Keratinocyte (primary cell): ENCODE measurements at regions not wholly inside any gene's neighbourhood (a gene's known extent, or its start where the extent isn't known, plus 50 kb on each side); places are given as distances from the start of the nearest gene placed in this dataset.

ENCODE experiments used
- DNase-seq: peaks from one replicate; pipeline ENCODE4 v3.0.0-alpha.2; 2011; ENCODE audit warnings: low read depth, missing footprints, low spot score
- FAIRE-seq: peaks from 2 replicates; lab custom pipeline; 2011; peaks lifted over from hg19 to GRCh38; lab: Jason Lieb, UNC
- H2AFZ ChIP-seq: 2 replicates; pipeline ENCODE4 v1.6.0; 2012; ENCODE audit warnings: low read length, control low read depth, inconsistent platforms; ENCODE audit not compliant: control insufficient read depth
- H3K27ac ChIP-seq: 2 replicates; pipeline ENCODE4 v1.5.1; 2011; ENCODE audit warnings: low read length; ENCODE audit not compliant: control insufficient read depth, insufficient read depth
- H3K27me3 ChIP-seq: 3 replicates; pipeline ENCODE4 v1.6.0; 2011; ENCODE audit warnings: low read length; ENCODE audit not compliant: control insufficient read depth, insufficient read depth; ENCODE audit errors: extremely low read depth
- H3K36me3 ChIP-seq, 2 experiments: 2 replicates in 1 of 2; 3 replicates in 1 of 2; pipeline ENCODE4 v1.5.1; 2011; ENCODE audit warnings: low read length in 2 of 2, mild to moderate bottlenecking in 1 of 2; ENCODE audit not compliant: control insufficient read depth in 2 of 2, insufficient read depth in 2 of 2; ENCODE audit errors: extremely low read depth in 1 of 2
- H3K4me1 ChIP-seq: 3 replicates; pipeline ENCODE4 v1.5.1; 2011; ENCODE audit warnings: low read length; ENCODE audit not compliant: control insufficient read depth, insufficient read depth; ENCODE audit errors: extremely low read depth
- H3K4me2 ChIP-seq: 3 replicates; pipeline ENCODE4 v1.6.0; 2011; ENCODE audit warnings: low read depth, low read length; ENCODE audit not compliant: control insufficient read depth, insufficient read depth; ENCODE audit errors: extremely low read depth
- H3K4me3 ChIP-seq, 3 experiments: fragments of 200-600 bp in 1 of 3; sonication (generic) in 1 of 3; 2 replicates in 2 of 3; 3 replicates in 1 of 3; pipeline ENCODE4 v1.5.1; 2011 to 2016; ENCODE audit warnings: low read length in 3 of 3, mild to moderate bottlenecking in 3 of 3, control low read depth in 2 of 3, inconsistent platforms in 1 of 3, low read depth in 1 of 3, mixed read lengths in 1 of 3, mixed run types in 1 of 3, moderate library complexity in 1 of 3; ENCODE audit not compliant: control insufficient read depth in 2 of 3, insufficient read depth in 2 of 3; ENCODE audit errors: extremely low read depth in 1 of 3
- H3K79me2 ChIP-seq: 2 replicates; pipeline ENCODE4 v1.6.0; 2012; ENCODE audit warnings: low read length; ENCODE audit not compliant: control insufficient read depth, insufficient read depth
- H3K9ac ChIP-seq: 3 replicates; pipeline ENCODE4 v1.6.0; 2011; ENCODE audit warnings: low read length; ENCODE audit not compliant: control insufficient read depth, insufficient read depth; ENCODE audit errors: extremely low read depth
- H3K9me1 ChIP-seq: 3 replicates; pipeline ENCODE4 v1.6.0; 2011; ENCODE audit warnings: low read length; ENCODE audit not compliant: control insufficient read depth, insufficient read depth; ENCODE audit errors: extremely low read depth
- H3K9me3 ChIP-seq: 2 replicates; pipeline ENCODE4 v1.5.1; 2012; ENCODE audit warnings: low read depth, low read length; ENCODE audit not compliant: control insufficient read depth
- H4K20me1 ChIP-seq: 3 replicates; pipeline ENCODE4 v1.6.0; 2011; ENCODE audit warnings: low read length; ENCODE audit not compliant: control insufficient read depth, insufficient read depth; ENCODE audit errors: extremely low read depth
- EZH2 ChIP-seq: IDR thresholded peaks from one replicate; pipeline ENCODE4 v1.6.1; 2012; ENCODE audit warnings: inconsistent platforms, mild to moderate bottlenecking, low read length, moderate library complexity
- dilution Hi-C: fragments of 300-500 bp; cut with MboI; formaldehyde crosslinking; loops from one replicate; pipeline ENCODE4 v1.7.0; 2020; ENCODE audit warnings: low sequenced_read_pairs; ENCODE audit not compliant: extremely low pct_ligation_motif_present
- TF ChIP-seq, protein P1 (sequence below), 3 experiments: IDR thresholded peaks in 1 of 3; conservative IDR thresholded peaks in 1 of 3; optimal IDR thresholded peaks in 1 of 3; 2 replicates in 2 of 3; 3 replicates in 1 of 3; pipeline versions ENCODE3 to v1.5.1; 2011; ENCODE audit warnings: low read length in 3 of 3, mild to moderate bottlenecking in 3 of 3, moderate library complexity in 2 of 3, control low read depth in 1 of 3, inconsistent platforms in 1 of 3; ENCODE audit not compliant: insufficient read depth in 2 of 3; ENCODE audit errors: extremely low read depth in 1 of 3

GRCh38 chr5:130796032-130796431 lies 369.0 kb downstream of the HINT1 start:
- H3K27ac ChIP-seq = no peak overlapping the region
- no peaks in the 10 kb centered on the region for H3K9me1 ChIP-seq
- H3K9ac ChIP-seq = no peak overlapping the region
- no peak overlapping the region for H3K4me3 ChIP-seq
- H3K27me3 ChIP-seq = no peaks in the 10 kb centered on the region
- H3K4me1 ChIP-seq = peaks cover 6% of the 10 kb centered on the region
- no peaks in the 10 kb centered on the region for H3K79me2 ChIP-seq
- dilution Hi-C loops = no loop called here
- H2AFZ ChIP-seq = no peak overlapping the region
- no peaks in the 10 kb centered on the region for H4K20me1 ChIP-seq
- TF ChIP-seq EZH2 = no peak
- TF ChIP-seq, protein P1, sequence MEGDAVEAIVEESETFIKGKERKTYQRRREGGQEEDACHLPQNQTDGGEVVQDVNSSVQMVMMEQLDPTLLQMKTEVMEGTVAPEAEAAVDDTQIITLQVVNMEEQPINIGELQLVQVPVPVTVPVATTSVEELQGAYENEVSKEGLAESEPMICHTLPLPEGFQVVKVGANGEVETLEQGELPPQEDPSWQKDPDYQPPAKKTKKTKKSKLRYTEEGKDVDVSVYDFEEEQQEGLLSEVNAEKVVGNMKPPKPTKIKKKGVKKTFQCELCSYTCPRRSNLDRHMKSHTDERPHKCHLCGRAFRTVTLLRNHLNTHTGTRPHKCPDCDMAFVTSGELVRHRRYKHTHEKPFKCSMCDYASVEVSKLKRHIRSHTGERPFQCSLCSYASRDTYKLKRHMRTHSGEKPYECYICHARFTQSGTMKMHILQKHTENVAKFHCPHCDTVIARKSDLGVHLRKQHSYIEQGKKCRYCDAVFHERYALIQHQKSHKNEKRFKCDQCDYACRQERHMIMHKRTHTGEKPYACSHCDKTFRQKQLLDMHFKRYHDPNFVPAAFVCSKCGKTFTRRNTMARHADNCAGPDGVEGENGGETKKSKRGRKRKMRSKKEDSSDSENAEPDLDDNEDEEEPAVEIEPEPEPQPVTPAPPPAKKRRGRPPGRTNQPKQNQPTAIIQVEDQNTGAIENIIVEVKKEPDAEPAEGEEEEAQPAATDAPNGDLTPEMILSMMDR (optimal IDR thresholded peaks at IDR 0.05 in 1 of 3, IDR thresholded peaks at IDR 0.05 in 1 of 3, conservative IDR thresholded peaks at IDR 0.05 in 1 of 3; ENCODE audit: extremely low read depth in 1 of 3, insufficient read depth in 2 of 3, low read length in 3 of 3) = no peak
- no peak overlapping the region for H3K4me2 ChIP-seq
- DNase-seq = no peak
- FAIRE-seq = no peak
- no peaks in the 10 kb centered on the region for H3K9me3 ChIP-seq
- H3K36me3 ChIP-seq = no peaks in the 10 kb centered on the region

DNA sequence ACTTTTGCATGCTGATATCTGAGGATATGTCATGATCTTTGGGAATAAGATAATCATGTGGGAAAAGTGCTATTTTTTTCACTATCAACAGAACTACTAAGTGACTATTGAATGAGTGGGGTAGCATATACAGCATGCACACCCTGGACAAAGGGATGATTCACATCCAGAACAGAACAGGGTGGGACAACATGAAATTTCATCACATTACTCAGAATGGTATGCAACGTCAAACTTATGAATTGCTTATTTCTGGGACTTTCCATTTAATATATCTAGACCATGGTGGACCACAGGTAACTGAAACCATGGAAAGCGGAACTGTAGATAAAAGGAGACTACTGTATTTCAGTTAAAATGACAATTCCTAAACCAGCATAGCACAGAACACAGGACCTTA lies 370.0 kb downstream of the HINT1 start:
- no peak overlapping the region for H3K4me3 ChIP-seq
- peak overlapping the region; percentile 30 for H3K4me2 ChIP-seq
- H3K9me3 ChIP-seq = no peaks in the 10 kb centered on the region
- peak overlapping the region; percentile 62 for H3K27ac ChIP-seq
- H3K4me1 ChIP-seq = peaks cover 6% of the 10 kb centered on the region
- H3K9ac ChIP-seq = no peak overlapping the region
- peak; percentile 13 for DNase-seq
- H3K36me3 ChIP-seq = no peaks in the 10 kb centered on the region
- no peaks in the 10 kb centered on the region for H4K20me1 ChIP-seq
- no peaks in the 10 kb centered on the region for H3K79me2 ChIP-seq
- no peaks in the 10 kb centered on the region for H3K9me1 ChIP-seq
- no peaks in the 10 kb centered on the region for H3K27me3 ChIP-seq
- TF ChIP-seq, protein P1 (optimal IDR thresholded peaks at IDR 0.05 in 1 of 3, IDR thresholded peaks at IDR 0.05 in 1 of 3, conservative IDR thresholded peaks at IDR 0.05 in 1 of 3; ENCODE audit: extremely low read depth in 1 of 3, insufficient read depth in 2 of 3, low read length in 3 of 3) = no peak
- TF ChIP-seq EZH2 = no peak
- H2AFZ ChIP-seq = peak overlapping the region; percentile 41
- FAIRE-seq = peak; percentile 70
- dilution Hi-C loops = no loop called here
